Ovary (tissue), 3 donors: ENCODE measurements at regions not wholly inside any gene's neighbourhood (a gene's known extent, or its start where the extent isn't known, plus 50 kb on each side); places are given as distances from the start of the nearest gene placed in this dataset.

Experiments used
- CTCF ChIP-seq, 3 donors: fragments of 450-650 bp in 2 of 3; fragments of 200-600 bp in 1 of 3; IDR thresholded peaks; one replicate each; pipeline versions ENCODE4 v1.5.1 to v1.8.0; 2016 to 2022; ENCODE audit warnings: antibody characterized with exemption in 3 of 3, mild to moderate bottlenecking in 1 of 3
- EP300 ChIP-seq: sonication (generic); formaldehyde crosslinking; IDR thresholded peaks from one replicate; pipeline ENCODE4 v1.6.1; 2017; ENCODE audit warnings: antibody characterized with exemption
- POLR2A ChIP-seq: fragments of 450-650 bp; IDR thresholded peaks from one replicate; pipeline ENCODE4 v1.6.1; 2017; ENCODE audit warnings: antibody characterized with exemption, mild to moderate bottlenecking, moderate library complexity
- donor health status: DM: no; HTN: no; CAD: no.

- TF ChIP-seq CTCF (IDR thresholded peaks at IDR 0.05) (no peak), EP300 (no peak), POLR2A (no peak)
Observed at GRCh38 chr10:61096056-61096455, 152.1 kb upstream of the RHOBTB1 start.
